Vagina (tissue), 2 donors: ENCODE measurements at regions not wholly inside any gene's neighbourhood (a gene's known extent, or its start where the extent isn't known, plus 50 kb on each side); places are given as distances from the start of the nearest gene placed in this dataset.

Experiments
- CTCF ChIP-seq, 3 experiments: fragments of 450-650 bp in 2 of 3; fragments of 200-600 bp in 1 of 3; sonication (generic) in 1 of 3; IDR thresholded peaks; one replicate each; pipeline ENCODE4 v1.5.1; 2017 to 2019; ENCODE audit warnings: antibody characterized with exemption in 3 of 3, mild to moderate bottlenecking in 2 of 3, moderate library complexity in 2 of 3
- POLR2A ChIP-seq, 2 donors: fragments of 450-650 bp; IDR thresholded peaks; one replicate each; pipeline ENCODE4 v1.6.1; 2017; ENCODE audit warnings: antibody characterized with exemption in 2 of 2, mild to moderate bottlenecking in 2 of 2, moderate library complexity in 2 of 2
- POLR2AphosphoS5 ChIP-seq, 2 donors: sonication (generic); formaldehyde crosslinking; IDR thresholded peaks; one replicate each; pipeline ENCODE4 v1.9.0; 2017; ENCODE audit warnings: antibody characterized with exemption in 2 of 2, mild to moderate bottlenecking in 2 of 2, low read depth in 1 of 2; ENCODE audit not compliant: insufficient read depth in 1 of 2

GRCh38 chr6:134426623-134427022 is 108.7 kb upstream of the SGK1 start:
- TF ChIP-seq CTCF (IDR thresholded peaks at IDR 0.05) (no peak), POLR2A (IDR thresholded peaks at IDR 0.05) (no peak), POLR2AphosphoS5 (IDR thresholded peaks at IDR 0.05; ENCODE audit: insufficient read depth in 1 of 2, low read depth in 1 of 2) (no peak)
